Gastroesophageal sphincter (tissue), 3 donors: ENCODE measurements at regions not wholly inside any gene's neighbourhood (a gene's known extent, or its start where the extent isn't known, plus 50 kb on each side); places are given as distances from the start of the nearest gene placed in this dataset.

Experiments used
- POLR2A ChIP-seq, 2 donors: fragments of 450-650 bp; IDR thresholded peaks; one replicate each; pipeline ENCODE4 v1.6.1; 2017; ENCODE audit warnings: antibody characterized with exemption in 2 of 2, mild to moderate bottlenecking in 2 of 2, moderate library complexity in 1 of 2
- POLR2AphosphoS5 ChIP-seq: sonication (generic); formaldehyde crosslinking; IDR thresholded peaks from one replicate; pipeline ENCODE4 v1.6.1; 2017; ENCODE audit warnings: antibody characterized with exemption
- TF ChIP-seq, protein P1 (sequence below), 4 experiments: fragments of 200-600 bp in 2 of 4; fragments of 450-650 bp in 2 of 4; sonication (generic) in 1 of 4; IDR thresholded peaks; one replicate each; pipeline ENCODE4 v1.5.1; 2017 to 2019; ENCODE audit warnings: antibody characterized with exemption in 4 of 4, mild to moderate bottlenecking in 2 of 4, moderate library complexity in 2 of 4

GRCh38 chr2:228731517-228731916 lies 539.6 kb downstream of the PID1 start:
- TF ChIP-seq, protein P1, sequence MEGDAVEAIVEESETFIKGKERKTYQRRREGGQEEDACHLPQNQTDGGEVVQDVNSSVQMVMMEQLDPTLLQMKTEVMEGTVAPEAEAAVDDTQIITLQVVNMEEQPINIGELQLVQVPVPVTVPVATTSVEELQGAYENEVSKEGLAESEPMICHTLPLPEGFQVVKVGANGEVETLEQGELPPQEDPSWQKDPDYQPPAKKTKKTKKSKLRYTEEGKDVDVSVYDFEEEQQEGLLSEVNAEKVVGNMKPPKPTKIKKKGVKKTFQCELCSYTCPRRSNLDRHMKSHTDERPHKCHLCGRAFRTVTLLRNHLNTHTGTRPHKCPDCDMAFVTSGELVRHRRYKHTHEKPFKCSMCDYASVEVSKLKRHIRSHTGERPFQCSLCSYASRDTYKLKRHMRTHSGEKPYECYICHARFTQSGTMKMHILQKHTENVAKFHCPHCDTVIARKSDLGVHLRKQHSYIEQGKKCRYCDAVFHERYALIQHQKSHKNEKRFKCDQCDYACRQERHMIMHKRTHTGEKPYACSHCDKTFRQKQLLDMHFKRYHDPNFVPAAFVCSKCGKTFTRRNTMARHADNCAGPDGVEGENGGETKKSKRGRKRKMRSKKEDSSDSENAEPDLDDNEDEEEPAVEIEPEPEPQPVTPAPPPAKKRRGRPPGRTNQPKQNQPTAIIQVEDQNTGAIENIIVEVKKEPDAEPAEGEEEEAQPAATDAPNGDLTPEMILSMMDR (IDR thresholded peaks at IDR 0.05), result no peak
- TF ChIP-seq POLR2A (IDR thresholded peaks at IDR 0.05) (no peak), POLR2AphosphoS5 (no peak)
